PC-3 (cell line): ENCODE measurements at regions not wholly inside any gene's neighbourhood (a gene's known extent, or its start where the extent isn't known, plus 50 kb on each side); places are given as distances from the start of the nearest gene placed in this dataset.

Experiments used
- CTCF ChIP-seq: fragments of 300-600 bp; sonication (generic); conservative IDR thresholded peaks from 2 replicates; pipeline ENCODE4 v1.5.1; 2017; ENCODE audit warnings: antibody characterized with exemption, low read depth, mild to moderate bottlenecking, low read length
- EZH2 ChIP-seq: fragments of 300-600 bp; sonication (generic); IDR thresholded peaks from one replicate; pipeline ENCODE4 v1.6.1; 2017; ENCODE audit warnings: antibody characterized with exemption, mild to moderate bottlenecking, low read length; ENCODE audit not compliant: unreplicated experiment
- EZH2phosphoT487 ChIP-seq: fragments of 300-600 bp; sonication (generic); IDR thresholded peaks from 2 replicates; pipeline ENCODE4 v1.6.1; 2018; ENCODE audit warnings: mild to moderate bottlenecking, antibody characterized with exemption, low read length, borderline replicate concordance

DNA sequence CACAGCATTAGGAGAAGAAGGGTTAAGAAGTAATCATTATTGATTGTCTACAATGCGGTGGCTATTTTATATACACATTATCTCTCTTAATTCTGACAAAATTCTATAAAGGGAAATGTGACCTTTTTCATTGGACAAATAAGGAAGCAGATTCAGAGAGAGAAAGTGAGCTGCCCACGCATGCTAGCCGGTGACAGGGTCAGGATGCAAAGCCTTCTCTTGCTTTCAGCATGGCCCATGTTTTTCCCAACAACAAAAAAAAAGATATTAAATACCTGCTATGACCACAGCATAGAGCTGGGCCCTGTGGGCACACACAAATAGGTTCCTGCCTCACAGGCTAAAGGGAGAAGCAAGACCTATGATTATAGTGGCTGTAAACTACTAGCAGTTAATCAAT is 66.8 kb downstream of the PPP1R3C start:
- TF ChIP-seq CTCF: no peak
- TF ChIP-seq EZH2phosphoT487: no peak
- no peak for TF ChIP-seq EZH2
